Choroid plexus epithelial cell (primary cell): ENCODE measurements at regions not wholly inside any gene's neighbourhood (a gene's known extent, or its start where the extent isn't known, plus 50 kb on each side); places are given as distances from the start of the nearest gene placed in this dataset.

Experiments used
- DNase-seq: peaks from one replicate; pipeline ENCODE4 v3.0.0-alpha.2; 2010; ENCODE audit warnings: low read depth
- H3K4me3 ChIP-seq: 2 replicates; pipeline ENCODE4 v1.5.1; 2011; ENCODE audit warnings: low read depth, mild to moderate bottlenecking, control low read depth, low read length, moderate library complexity
- TF ChIP-seq, protein P1 (sequence below): conservative IDR thresholded peaks from 2 replicates; pipeline ENCODE4 v1.5.1; 2011; ENCODE audit warnings: low read depth, mild to moderate bottlenecking, control low read depth, inconsistent platforms, low read length, moderate library complexity

DNA sequence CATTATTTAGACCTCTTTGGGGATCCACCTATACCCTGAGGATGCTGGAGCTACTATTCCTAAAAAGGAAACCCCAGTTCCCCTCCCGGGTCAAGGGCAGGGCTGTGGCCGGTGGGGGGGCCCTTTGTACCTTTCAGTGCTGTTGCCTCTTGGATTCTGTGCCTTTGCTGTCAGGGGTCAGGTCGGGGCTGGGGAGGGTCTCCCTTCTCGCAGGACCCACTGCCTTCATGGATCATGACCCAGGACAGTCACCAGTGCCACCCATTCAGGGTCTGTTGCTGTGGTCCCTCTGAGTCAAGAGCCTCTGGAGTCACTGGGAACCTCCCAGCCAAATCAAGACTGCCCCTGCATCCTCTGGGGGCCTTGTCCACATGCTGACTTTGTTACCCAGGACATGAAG is 78.1 kb upstream of the CCND1 start:
- DNase-seq = no peak

DNA sequence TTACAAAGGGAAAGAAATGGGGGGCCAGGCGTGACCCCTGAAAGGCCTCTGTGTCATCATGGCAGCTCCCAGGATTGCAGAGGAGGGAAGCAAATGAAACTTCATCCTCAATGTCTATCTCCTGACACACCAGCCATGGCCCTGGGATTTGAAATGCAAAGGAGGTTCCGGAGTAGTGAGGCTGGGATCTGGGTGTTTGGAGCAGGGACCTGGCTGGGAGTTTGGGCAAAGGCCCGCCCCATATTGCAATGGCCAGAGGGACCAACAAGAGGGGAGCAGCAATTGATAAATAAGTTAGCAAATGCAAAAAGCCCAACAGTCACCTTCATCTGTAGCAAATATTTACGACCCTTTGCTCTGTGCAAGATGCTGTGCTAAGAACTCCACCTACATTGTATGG is 77.7 kb upstream of the CCND1 start:
- DNase-seq = no peak
- TF ChIP-seq, protein P1, sequence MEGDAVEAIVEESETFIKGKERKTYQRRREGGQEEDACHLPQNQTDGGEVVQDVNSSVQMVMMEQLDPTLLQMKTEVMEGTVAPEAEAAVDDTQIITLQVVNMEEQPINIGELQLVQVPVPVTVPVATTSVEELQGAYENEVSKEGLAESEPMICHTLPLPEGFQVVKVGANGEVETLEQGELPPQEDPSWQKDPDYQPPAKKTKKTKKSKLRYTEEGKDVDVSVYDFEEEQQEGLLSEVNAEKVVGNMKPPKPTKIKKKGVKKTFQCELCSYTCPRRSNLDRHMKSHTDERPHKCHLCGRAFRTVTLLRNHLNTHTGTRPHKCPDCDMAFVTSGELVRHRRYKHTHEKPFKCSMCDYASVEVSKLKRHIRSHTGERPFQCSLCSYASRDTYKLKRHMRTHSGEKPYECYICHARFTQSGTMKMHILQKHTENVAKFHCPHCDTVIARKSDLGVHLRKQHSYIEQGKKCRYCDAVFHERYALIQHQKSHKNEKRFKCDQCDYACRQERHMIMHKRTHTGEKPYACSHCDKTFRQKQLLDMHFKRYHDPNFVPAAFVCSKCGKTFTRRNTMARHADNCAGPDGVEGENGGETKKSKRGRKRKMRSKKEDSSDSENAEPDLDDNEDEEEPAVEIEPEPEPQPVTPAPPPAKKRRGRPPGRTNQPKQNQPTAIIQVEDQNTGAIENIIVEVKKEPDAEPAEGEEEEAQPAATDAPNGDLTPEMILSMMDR = no peak
- H3K4me3 ChIP-seq = no peak overlapping the region

More for the DNA sequence above, 78.1 kb upstream of the CCND1 start:
- no peak overlapping the region for H3K4me3 ChIP-seq
- TF ChIP-seq, protein P1 = no peak

DNA sequence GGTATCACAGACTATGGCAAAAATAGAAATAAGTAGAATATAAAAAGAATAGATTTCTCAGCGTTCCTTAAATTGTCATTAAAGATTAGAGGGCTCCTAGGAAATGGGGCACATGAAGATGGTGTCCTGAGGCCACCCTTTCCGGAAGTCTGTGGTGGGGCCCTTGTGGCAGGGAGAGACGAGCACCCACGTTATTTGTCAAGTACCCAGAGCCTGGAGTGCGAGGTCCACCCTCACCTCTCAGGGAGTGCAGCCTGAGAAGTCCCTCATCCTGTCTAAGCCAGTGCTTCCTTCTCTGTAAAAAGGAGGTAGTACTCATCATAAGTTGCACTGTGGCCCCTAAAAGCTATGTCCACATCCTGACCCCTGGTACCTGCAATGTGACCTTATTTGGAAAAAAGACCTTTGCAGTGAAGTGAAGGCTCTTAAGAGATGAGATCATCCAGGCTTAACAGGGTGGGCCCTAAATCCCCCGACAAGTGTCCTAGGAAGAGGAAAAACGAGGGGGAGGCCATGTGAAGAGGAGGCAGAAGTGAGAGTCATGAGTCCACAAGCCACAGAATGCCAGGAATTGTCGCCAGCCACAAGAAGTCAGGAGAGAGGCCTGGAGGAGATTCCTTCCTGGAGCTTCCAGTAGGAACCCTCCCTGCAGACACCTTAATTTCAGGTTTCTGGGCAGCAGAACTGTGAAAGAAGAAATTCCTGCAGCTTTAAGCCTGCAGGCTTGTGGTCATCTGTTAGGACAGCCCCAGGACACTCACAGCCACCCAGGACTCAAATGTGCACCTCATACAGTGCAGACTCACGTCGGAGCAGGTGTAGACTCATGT is 76.8 kb upstream of the CCND1 start:
- no peak for DNase-seq
- H3K4me3 ChIP-seq = no peak overlapping the region

DNA sequence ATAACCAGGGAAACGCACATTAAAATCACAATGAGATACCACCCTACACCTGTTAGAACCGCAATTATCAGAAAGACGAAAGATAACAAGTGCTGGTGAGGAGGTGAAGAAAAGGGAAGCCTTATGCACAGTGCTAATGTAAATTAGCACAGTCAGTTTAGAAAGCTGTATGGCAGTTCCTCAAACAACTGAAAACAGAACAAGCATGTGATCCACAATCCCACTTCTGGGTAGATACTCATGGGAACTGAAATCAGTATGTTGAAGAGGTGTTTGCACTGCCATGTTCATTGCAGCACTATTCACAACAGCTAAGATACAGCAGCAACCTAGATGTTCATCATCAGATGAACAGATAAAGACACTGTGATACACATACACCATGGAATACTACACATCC is 75.0 kb upstream of the CCND1 start:
- TF ChIP-seq, protein P1 = no peak
- DNase-seq = no peak
- H3K4me3 ChIP-seq = no peak overlapping the region

More for the DNA sequence above, 76.8 kb upstream of the CCND1 start:
- TF ChIP-seq, protein P1 = no peak

DNA sequence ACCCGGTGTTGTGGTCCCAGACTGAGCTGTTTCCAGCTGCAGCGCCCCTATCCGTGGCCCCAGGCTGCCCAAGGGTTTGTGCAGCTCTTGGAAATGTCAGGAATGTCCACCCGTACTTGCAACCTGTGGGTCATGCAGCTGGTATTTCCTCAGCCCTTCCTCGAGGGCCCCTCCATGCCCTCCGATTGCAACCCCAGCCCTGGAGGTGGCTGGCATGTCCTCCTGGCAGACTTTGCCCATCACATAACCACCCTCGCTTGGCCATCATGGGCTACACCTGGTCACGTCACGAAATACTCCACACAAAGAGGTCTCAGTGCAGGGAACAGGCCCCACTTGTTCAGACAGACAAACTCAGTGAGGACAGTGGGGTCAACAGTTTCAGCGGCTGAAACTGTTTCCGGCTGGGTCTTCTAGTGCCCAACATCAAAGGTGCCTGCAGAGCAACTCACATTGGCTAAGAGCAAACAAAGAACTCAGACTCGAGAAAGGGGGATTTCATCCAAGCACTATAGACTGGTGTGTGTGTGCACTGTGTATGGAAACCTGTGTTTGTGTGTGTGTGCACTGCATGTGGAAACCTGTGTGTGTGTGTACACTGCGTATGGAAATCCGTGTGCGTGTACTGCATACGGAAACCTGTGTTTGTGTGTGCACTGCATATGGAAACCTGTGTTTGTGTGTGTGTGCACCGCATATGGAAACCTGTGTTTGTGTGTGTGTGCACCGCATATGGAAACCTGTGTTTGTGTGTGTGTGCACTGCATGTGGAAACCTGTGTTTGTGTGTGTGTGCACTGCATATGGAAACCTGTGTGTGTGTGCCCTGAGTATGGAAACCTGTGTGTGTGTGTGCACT is 72.8 kb upstream of the CCND1 start:
- DNase-seq = no peak
- TF ChIP-seq, protein P1 = no peak
- no peak overlapping the region for H3K4me3 ChIP-seq

DNA sequence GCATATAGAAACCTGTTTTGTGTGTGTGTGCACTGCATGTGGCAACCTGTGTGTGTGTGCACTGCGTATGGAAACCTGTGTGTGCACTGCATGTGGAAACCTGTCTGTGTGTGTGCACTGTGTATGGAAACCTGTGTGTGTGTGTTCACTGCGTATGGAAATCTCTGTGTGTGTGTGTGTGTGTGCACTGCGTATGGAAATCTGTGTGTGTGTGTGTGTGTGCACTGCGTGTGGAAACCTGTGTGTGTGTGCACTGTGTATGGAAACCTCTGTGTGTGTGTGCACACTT is 72.2 kb upstream of the CCND1 start:
- DNase-seq = no peak
- no peak overlapping the region for H3K4me3 ChIP-seq
- TF ChIP-seq, protein P1 = no peak
